HG03159 (cell line): ENCODE measurements at regions not wholly inside any gene's neighbourhood (a gene's known extent, or its start where the extent isn't known, plus 50 kb on each side); places are given as distances from the start of the nearest gene placed in this dataset.
"Not testable (repeated sequence)": the region's sequence is repeated elsewhere in the genome, so short reads cannot be mapped to it uniquely, and the experiment has no call there.

ENCODE experiments used
- ATAC-seq: cut with Tn5 transposase; IDR thresholded peaks from one replicate; pipeline ENCODE4 v1.9.1; 2021; ENCODE audit warnings: mild to moderate bottlenecking, moderate library complexity; ENCODE audit not compliant: unreplicated experiment

GRCh38 chr22:22296047-22296446 is 51.5 kb downstream of the VPREB1 start:
- ATAC-seq, result not testable (repeated sequence)

- not testable (repeated sequence) for ATAC-seq
Observed at GRCh38 chr22:22297159-22297793, 52.7 kb downstream of the VPREB1 start.

GRCh38 chr22:22297794-22298653 is 53.4 kb downstream of the VPREB1 start:
- peak; percentile 62 for ATAC-seq

- ATAC-seq, result not testable (repeated sequence)
Observed at GRCh38 chr22:22298654-22299009, 54.0 kb downstream of the VPREB1 start.

GRCh38 chr22:22300511-22300910 is 55.9 kb downstream of the VPREB1 start:
- ATAC-seq, result not testable (repeated sequence)

GRCh38 chr22:22300946-22301345 is 56.4 kb downstream of the VPREB1 start:
- not testable (repeated sequence) for ATAC-seq

- no peak for ATAC-seq
Observed at GRCh38 chr22:22316589-22316988, 72.0 kb downstream of the VPREB1 start.

GRCh38 chr22:22318723-22319465 is 74.3 kb downstream of the VPREB1 start:
- ATAC-seq, result no peak

GRCh38 chr22:22321743-22322611 is 77.4 kb downstream of the VPREB1 start:
- not testable (repeated sequence) for ATAC-seq

- no peak for ATAC-seq
Observed at GRCh38 chr22:22322792-22323191, 78.2 kb downstream of the VPREB1 start.

- ATAC-seq, result no peak
Observed at GRCh38 chr22:22327723-22328122, 83.1 kb downstream of the VPREB1 start.

GRCh38 chr22:22329792-22330191 is 85.2 kb downstream of the VPREB1 start:
- ATAC-seq, result no peak

GRCh38 chr22:22335640-22336039 is 91.1 kb downstream of the VPREB1 start:
- not testable (repeated sequence) for ATAC-seq

- not testable (repeated sequence) for ATAC-seq
Observed at GRCh38 chr22:22336333-22336732, 91.7 kb downstream of the VPREB1 start.

- ATAC-seq, result not testable (repeated sequence)
Observed at GRCh38 chr22:22338778-22339177, 94.2 kb downstream of the VPREB1 start.

- ATAC-seq, result no peak
Observed at GRCh38 chr22:22341736-22342135, 97.2 kb downstream of the VPREB1 start.

GRCh38 chr22:22342697-22343580 is 98.4 kb downstream of the VPREB1 start:
- ATAC-seq, result no peak

GRCh38 chr22:22343581-22344296 is 99.2 kb downstream of the VPREB1 start:
- ATAC-seq, result no peak

- ATAC-seq, result no peak
Observed at GRCh38 chr22:22344430-22344829, 99.8 kb downstream of the VPREB1 start.
